HEK293T (cell line): ENCODE measurements at regions not wholly inside any gene's neighbourhood (a gene's known extent, or its start where the extent isn't known, plus 50 kb on each side); places are given as distances from the start of the nearest gene placed in this dataset.

Experiments used
- CTCF ChIA-PET: fragments of 350-600 bp; formaldehyde crosslinking; extraction: SDS; loops from one replicate; lab custom pipeline; 2021; ENCODE audit warnings: antibody characterized with exemption, inconsistent platforms; lab: Yijun Ruan, JAX
- POLR2A ChIA-PET: fragments of 350-600 bp; formaldehyde crosslinking; extraction: SDS; loops from one replicate; lab custom pipeline; 2020; ENCODE audit warnings: antibody characterized with exemption, inconsistent platforms; lab: Yijun Ruan, JAX
- DNase-seq: peaks from one replicate; pipeline ENCODE4 v3.0.0; 2012; ENCODE audit warnings: mixed read lengths; ENCODE audit errors: extremely low spot score
- ARNT ChIP-seq: fragments of 450-650 bp; IDR thresholded peaks from 2 replicates; pipeline ENCODE4 v1.6.1; 2017; ENCODE audit warnings: mild to moderate bottlenecking
- BHLHE40 ChIP-seq: fragments of 450-650 bp; IDR thresholded peaks from 2 replicates; pipeline ENCODE4 v1.6.1; 2016; ENCODE audit warnings: mild to moderate bottlenecking, moderate library complexity, borderline replicate concordance
- CTBP1 ChIP-seq: fragments of 450-650 bp; IDR thresholded peaks from 2 replicates; pipeline ENCODE4 v1.6.1; 2016; ENCODE audit warnings: borderline replicate concordance
- ELF4 ChIP-seq: fragments of 450-650 bp; IDR thresholded peaks from 2 replicates; pipeline ENCODE4 v1.6.1; 2017; ENCODE audit warnings: antibody characterized with exemption
- FOXA1 ChIP-seq: fragments of 450-650 bp; IDR thresholded peaks from 2 replicates; pipeline ENCODE4 v1.6.1; 2016; ENCODE audit warnings: mild to moderate bottlenecking
- FOXK2 ChIP-seq: fragments of 450-650 bp; IDR thresholded peaks from 2 replicates; pipeline ENCODE4 v1.6.1; 2016; ENCODE audit warnings: mild to moderate bottlenecking
- FOXM1 ChIP-seq: fragments of 450-650 bp; IDR thresholded peaks from 2 replicates; pipeline ENCODE4 v1.6.1; 2017; ENCODE audit warnings: mild to moderate bottlenecking, borderline replicate concordance
- HDGF ChIP-seq: fragments of 450-650 bp; IDR thresholded peaks from 2 replicates; pipeline ENCODE4 v1.6.1; 2017; ENCODE audit warnings: antibody characterized with exemption, borderline replicate concordance
- L3MBTL2 ChIP-seq: fragments of 450-650 bp; conservative IDR thresholded peaks from 2 replicates; pipeline ENCODE4 v1.6.1; 2016; ENCODE audit warnings: mild to moderate bottlenecking
- LEF1 ChIP-seq: fragments of 450-650 bp; IDR thresholded peaks from 2 replicates; pipeline ENCODE4 v1.6.1; 2017; ENCODE audit warnings: mild to moderate bottlenecking, borderline replicate concordance
- NFRKB ChIP-seq: fragments of 450-650 bp; IDR thresholded peaks from 2 replicates; pipeline ENCODE4 v1.6.1; 2016; ENCODE audit warnings: mild to moderate bottlenecking, moderate library complexity
- PKNOX1 ChIP-seq: fragments of 450-650 bp; IDR thresholded peaks from 2 replicates; pipeline ENCODE4 v1.6.1; 2016
- SP1 ChIP-seq: fragments of 450-650 bp; IDR thresholded peaks from 2 replicates; pipeline ENCODE4 v1.6.1; 2017
- SUZ12 ChIP-seq: fragments of 450-650 bp; IDR thresholded peaks from 2 replicates; pipeline ENCODE4 v1.6.1; 2016; ENCODE audit warnings: mild to moderate bottlenecking
- TARDBP ChIP-seq: fragments of 450-650 bp; IDR thresholded peaks from 2 replicates; pipeline ENCODE4 v1.6.1; 2016
- ZNF384 ChIP-seq: fragments of 450-650 bp; IDR thresholded peaks from 2 replicates; pipeline ENCODE4 v1.6.1; 2016

GRCh38 chrX:39653691-39654090, 444.1 kb downstream of the BCOR start:
- ChIA-PET POLR2A (interaction anchor here (1.0 kb wide), 1 partner anchor 32 kb away, joined by 3 read pairs; no protein-coding TSS in a partner anchor), CTCF (interaction anchor here (0.7 kb wide), 1 partner anchor 437 kb away, joined by 3 read pairs; no protein-coding TSS in a partner anchor)
- TF ChIP-seq FOXK2 (no peak), ARNT (no peak), CTBP1 (no peak), SP1 (no peak), FOXM1 (no peak), SUZ12 (no peak), L3MBTL2 (no peak), BHLHE40 (no peak), LEF1 (no peak), PKNOX1 (no peak), TARDBP (no peak), HDGF (no peak), FOXA1 (no peak), ZNF384 (no peak), ELF4 (no peak), NFRKB (no peak)
- DNase-seq, result no peak

GRCh38 chrX:39654183-39654925, 443.4 kb downstream of the BCOR start:
- DNase-seq, result no peak
- TF ChIP-seq HDGF, result no peak
- no peak for TF ChIP-seq CTBP1
- no peak for TF ChIP-seq SUZ12
- TF ChIP-seq TARDBP, result no peak
- no peak for TF ChIP-seq ARNT
- no peak for TF ChIP-seq FOXK2
- no peak for TF ChIP-seq FOXA1
- no peak for TF ChIP-seq L3MBTL2
- TF ChIP-seq NFRKB, result no peak
- TF ChIP-seq ZNF384, result no peak
- no peak for TF ChIP-seq BHLHE40
- TF ChIP-seq ELF4, result no peak
- no peak for TF ChIP-seq SP1
- TF ChIP-seq LEF1, result no peak
- TF ChIP-seq PKNOX1, result no peak
- TF ChIP-seq FOXM1, result no peak

GRCh38 chrX:39654952-39655351, 442.8 kb downstream of the BCOR start:
- no peak for TF ChIP-seq SUZ12
- TF ChIP-seq FOXK2, result no peak
- TF ChIP-seq CTBP1, result no peak
- no peak for TF ChIP-seq NFRKB
- no peak for TF ChIP-seq HDGF
- no peak for TF ChIP-seq ARNT
- TF ChIP-seq PKNOX1, result no peak
- no peak for TF ChIP-seq L3MBTL2
- no peak for TF ChIP-seq FOXM1
- TF ChIP-seq TARDBP, result no peak
- TF ChIP-seq BHLHE40, result no peak
- no peak for TF ChIP-seq SP1
- no peak for TF ChIP-seq ELF4
- no peak for TF ChIP-seq ZNF384
- TF ChIP-seq LEF1, result no peak
- no peak for DNase-seq
- CTCF ChIA-PET, result no interaction called here
- POLR2A ChIA-PET, result no interaction called here

More at GRCh38 chrX:39654183-39654925, 443.4 kb downstream of the BCOR start:
- CTCF ChIA-PET, result interaction anchor here (0.7 kb wide), 1 partner anchor 437 kb away, joined by 3 read pairs; no protein-coding TSS in a partner anchor
- POLR2A ChIA-PET, result interaction anchor here (1.0 kb wide), 1 partner anchor 32 kb away, joined by 3 read pairs; no protein-coding TSS in a partner anchor

GRCh38 chrX:39661116-39661907, 436.4 kb downstream of the BCOR start:
- TF ChIP-seq FOXM1 (no peak), FOXK2 (no peak), SUZ12 (no peak), ZNF384 (no peak), TARDBP (no peak)
- DNase-seq, result no peak
- ChIA-PET POLR2A (no interaction called here), CTCF (interaction anchor here (1.1 to 2.0 kb wide), 2 partner anchors 9 to 13 kb away, joined by 3 to 4 read pairs; no protein-coding TSS in a partner anchor)

GRCh38 chrX:39665830-39666518, 431.8 kb downstream of the BCOR start:
- DNase-seq, result no peak
- ChIA-PET POLR2A (no interaction called here), CTCF (no interaction called here)
- no peak for TF ChIP-seq FOXA1
- TF ChIP-seq ZNF384, result no peak
- TF ChIP-seq HDGF, result no peak
- no peak for TF ChIP-seq NFRKB
- TF ChIP-seq L3MBTL2, result no peak
- no peak for TF ChIP-seq CTBP1
- TF ChIP-seq BHLHE40, result no peak
- no peak for TF ChIP-seq TARDBP
- no peak for TF ChIP-seq SP1
- TF ChIP-seq PKNOX1, result no peak
- no peak for TF ChIP-seq SUZ12
- no peak for TF ChIP-seq FOXM1
- TF ChIP-seq LEF1, result no peak
- TF ChIP-seq ELF4, result no peak
